Neural progenitor cell (in vitro differentiated cells): ENCODE measurements at regions not wholly inside any gene's neighbourhood (a gene's known extent, or its start where the extent isn't known, plus 50 kb on each side); places are given as distances from the start of the nearest gene placed in this dataset.
"Not testable (repeated sequence)": the region's sequence is repeated elsewhere in the genome, so short reads cannot be mapped to it uniquely, and the experiment has no call there.

Experiments
- DNase-seq: peaks from one replicate; pipeline ENCODE4 v3.0.0-alpha.2; 2016; ENCODE audit warnings: low spot score
- H2AFZ ChIP-seq: fragments of 200-600 bp; sonication (generic); replicated peaks from 2 replicates; pipeline ENCODE4 v1.6.1; 2016; ENCODE audit warnings: antibody characterized with exemption
- H3F3A ChIP-seq: fragments of 200-600 bp; sonication (generic); 2 replicates; pipeline ENCODE4 v1.6.1; 2016; ENCODE audit warnings: antibody characterized with exemption, low read depth
- H3K27ac ChIP-seq: fragments of 200-600 bp; sonication (generic); 2 replicates; pipeline ENCODE4 v1.5.1; 2016; ENCODE audit warnings: mild to moderate bottlenecking
- H3K27me3 ChIP-seq: fragments of 200-600 bp; sonication (generic); 2 replicates; pipeline ENCODE4 v1.6.1; 2016; ENCODE audit warnings: mild to moderate bottlenecking, moderate library complexity
- H3K36me3 ChIP-seq: fragments of 200-600 bp; sonication (generic); 2 replicates; pipeline ENCODE4 v1.5.1; 2016
- H3K4me1 ChIP-seq: fragments of 200-600 bp; sonication (generic); 2 replicates; pipeline ENCODE4 v1.6.1; 2016; ENCODE audit warnings: mixed run types
- H3K4me2 ChIP-seq: fragments of 200-600 bp; sonication (generic); 2 replicates; pipeline ENCODE4 v1.6.1; 2016
- H3K4me3 ChIP-seq: fragments of 200-600 bp; sonication (generic); 2 replicates; pipeline ENCODE4 v1.5.1; 2016
- H3K79me2 ChIP-seq: fragments of 200-600 bp; sonication (generic); 2 replicates; pipeline ENCODE4 v1.6.1; 2016; ENCODE audit warnings: low read depth
- H3K9ac ChIP-seq: fragments of 200-600 bp; sonication (generic); 2 replicates; pipeline ENCODE4 v1.6.1; 2016
- H3K9me3 ChIP-seq: fragments of 200-600 bp; sonication (generic); 2 replicates; pipeline ENCODE4 v1.5.1; 2016; ENCODE audit warnings: low read depth
- H4K20me1 ChIP-seq: fragments of 200-600 bp; sonication (generic); 2 replicates; pipeline ENCODE4 v1.6.1; 2016; ENCODE audit warnings: low read depth
- H3K27ac Mint-ChIP-seq: 3 replicates; pipeline ENCODE4 v1.8.0; 2021; ENCODE audit warnings: mixed read lengths
- H3K27me3 Mint-ChIP-seq: 2 replicates; pipeline ENCODE4 v1.8.0; 2022; ENCODE audit warnings: low read depth, mild to moderate bottlenecking, inconsistent platforms, moderate library complexity, mixed read lengths; ENCODE audit not compliant: insufficient read depth
- H3K36me3 Mint-ChIP-seq: 3 replicates; pipeline ENCODE4 v1.8.0; 2021; ENCODE audit warnings: mixed read lengths
- H3K4me1 Mint-ChIP-seq: 3 replicates; pipeline ENCODE4 v1.8.0; 2021; ENCODE audit warnings: mixed read lengths
- H3K4me3 Mint-ChIP-seq: 3 replicates; pipeline ENCODE4 v1.8.0; 2021; ENCODE audit warnings: mild to moderate bottlenecking, moderate library complexity, mixed read lengths
- H3K9me3 Mint-ChIP-seq: 3 replicates; pipeline ENCODE4 v1.8.0; 2020; ENCODE audit warnings: mixed read lengths
- EZH2 ChIP-seq: fragments of 200-600 bp; sonication (generic); IDR thresholded peaks from 2 replicates; pipeline ENCODE4 v1.6.1; 2017; ENCODE audit warnings: antibody characterized with exemption, mild to moderate bottlenecking, moderate library complexity
- EZH2phosphoT487 ChIP-seq: fragments of 200-600 bp; sonication (generic); IDR thresholded peaks from 2 replicates; pipeline ENCODE4 v1.6.1; 2017; ENCODE audit warnings: antibody characterized with exemption
- TF ChIP-seq, protein P1 (sequence below): fragments of 200-600 bp; sonication (generic); IDR thresholded peaks from 2 replicates; pipeline ENCODE4 v1.5.1; 2017; ENCODE audit warnings: antibody characterized with exemption, mild to moderate bottlenecking

- H3K27ac Mint-ChIP-seq, result no peak overlapping the region
These were observed 614.4 kb downstream of the LIG4 start for GRCh38 chr13:107600971-107601370.

GRCh38 chr13:107596306-107596705 lies 619.0 kb downstream of the LIG4 start:
- H3K36me3 Mint-ChIP-seq, H3K9me3 ChIP-seq, H3K4me1 ChIP-seq, H3K27ac ChIP-seq, H3K4me3 ChIP-seq, H3K36me3 ChIP-seq, H3K27me3 ChIP-seq, DNase-seq, H4K20me1 ChIP-seq, H3K27me3 Mint-ChIP-seq, H3K9ac ChIP-seq, H2AFZ ChIP-seq, H3K27ac Mint-ChIP-seq, H3K4me2 ChIP-seq, H3F3A ChIP-seq, H3K4me3 Mint-ChIP-seq, H3K79me2 ChIP-seq, H3K4me1 Mint-ChIP-seq, H3K9me3 Mint-ChIP-seq: not testable (repeated sequence)

More at GRCh38 chr13:107600971-107601370, 614.4 kb downstream of the LIG4 start:
- Mint-ChIP-seq H3K9me3 (no peaks in the 10 kb centered on the region), H3K36me3 (no peaks in the 10 kb centered on the region), H3K4me1 (no peaks in the 10 kb centered on the region), H3K27me3 (peaks cover 2% of the 10 kb centered on the region), H3K4me3 (no peak overlapping the region)
- H2AFZ ChIP-seq, result no peak overlapping the region
- no peak overlapping the region for H3K4me3 ChIP-seq
- no peak overlapping the region for H3K9ac ChIP-seq
- H3K4me1 ChIP-seq, result no peaks in the 10 kb centered on the region
- no peak for TF ChIP-seq EZH2phosphoT487
- TF ChIP-seq EZH2, result no peak
- TF ChIP-seq, protein P1, sequence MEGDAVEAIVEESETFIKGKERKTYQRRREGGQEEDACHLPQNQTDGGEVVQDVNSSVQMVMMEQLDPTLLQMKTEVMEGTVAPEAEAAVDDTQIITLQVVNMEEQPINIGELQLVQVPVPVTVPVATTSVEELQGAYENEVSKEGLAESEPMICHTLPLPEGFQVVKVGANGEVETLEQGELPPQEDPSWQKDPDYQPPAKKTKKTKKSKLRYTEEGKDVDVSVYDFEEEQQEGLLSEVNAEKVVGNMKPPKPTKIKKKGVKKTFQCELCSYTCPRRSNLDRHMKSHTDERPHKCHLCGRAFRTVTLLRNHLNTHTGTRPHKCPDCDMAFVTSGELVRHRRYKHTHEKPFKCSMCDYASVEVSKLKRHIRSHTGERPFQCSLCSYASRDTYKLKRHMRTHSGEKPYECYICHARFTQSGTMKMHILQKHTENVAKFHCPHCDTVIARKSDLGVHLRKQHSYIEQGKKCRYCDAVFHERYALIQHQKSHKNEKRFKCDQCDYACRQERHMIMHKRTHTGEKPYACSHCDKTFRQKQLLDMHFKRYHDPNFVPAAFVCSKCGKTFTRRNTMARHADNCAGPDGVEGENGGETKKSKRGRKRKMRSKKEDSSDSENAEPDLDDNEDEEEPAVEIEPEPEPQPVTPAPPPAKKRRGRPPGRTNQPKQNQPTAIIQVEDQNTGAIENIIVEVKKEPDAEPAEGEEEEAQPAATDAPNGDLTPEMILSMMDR, result no peak
- no peaks in the 10 kb centered on the region for H3K79me2 ChIP-seq
- H3K4me2 ChIP-seq, result no peak overlapping the region
- no peaks in the 10 kb centered on the region for H3F3A ChIP-seq
- DNase-seq, result no peak
- H3K27me3 ChIP-seq, result no peaks in the 10 kb centered on the region
- H3K9me3 ChIP-seq, result no peaks in the 10 kb centered on the region
- no peaks in the 10 kb centered on the region for H4K20me1 ChIP-seq
- no peak overlapping the region for H3K27ac ChIP-seq
- no peaks in the 10 kb centered on the region for H3K36me3 ChIP-seq

GRCh38 chr13:107590556-107590955 lies 624.8 kb downstream of the LIG4 start:
- Histone ChIP-seq H4K20me1 (no peaks in the 10 kb centered on the region), H3K9ac (no peak overlapping the region), H3F3A (no peaks in the 10 kb centered on the region), H3K27ac (no peak overlapping the region), H3K9me3 (no peaks in the 10 kb centered on the region), H3K4me3 (no peak overlapping the region), H3K4me2 (no peak overlapping the region), H3K4me1 (no peaks in the 10 kb centered on the region), H3K79me2 (no peaks in the 10 kb centered on the region), H2AFZ (no peak overlapping the region), H3K36me3 (no peaks in the 10 kb centered on the region), H3K27me3 (peaks cover 14% of the 10 kb centered on the region)
- DNase-seq, result no peak
- Mint-ChIP-seq H3K27me3 (peaks cover 2% of the 10 kb centered on the region), H3K27ac (no peak overlapping the region), H3K4me1 (no peaks in the 10 kb centered on the region), H3K4me3 (no peak overlapping the region), H3K36me3 (no peaks in the 10 kb centered on the region), H3K9me3 (no peaks in the 10 kb centered on the region)
- TF ChIP-seq EZH2phosphoT487 (no peak), EZH2 (no peak)
- TF ChIP-seq, protein P1, result no peak

GRCh38 chr13:107587681-107588080 lies 627.7 kb downstream of the LIG4 start:
- H3K9me3 Mint-ChIP-seq, result no peaks in the 10 kb centered on the region

More at GRCh38 chr13:107587681-107588080, 627.7 kb downstream of the LIG4 start:
- Mint-ChIP-seq H3K36me3 (no peaks in the 10 kb centered on the region), H3K4me1 (no peaks in the 10 kb centered on the region), H3K27me3 (no peaks in the 10 kb centered on the region), H3K27ac (no peak overlapping the region), H3K4me3 (no peak overlapping the region)
- Histone ChIP-seq H3K4me1 (no peaks in the 10 kb centered on the region), H3K4me3 (no peak overlapping the region), H3K4me2 (no peak overlapping the region), H3K27me3 (peaks cover 41% of the 10 kb centered on the region), H4K20me1 (no peaks in the 10 kb centered on the region), H3K27ac (no peak overlapping the region), H3K9ac (no peak overlapping the region), H3F3A (no peaks in the 10 kb centered on the region), H3K79me2 (no peaks in the 10 kb centered on the region), H2AFZ (no peak overlapping the region), H3K9me3 (no peaks in the 10 kb centered on the region), H3K36me3 (no peaks in the 10 kb centered on the region)
- no peak for DNase-seq
- no peak for TF ChIP-seq EZH2
- TF ChIP-seq, protein P1, result no peak
